GM21515 (cell line): ENCODE measurements at regions not wholly inside any gene's neighbourhood (a gene's known extent, or its start where the extent isn't known, plus 50 kb on each side); places are given as distances from the start of the nearest gene placed in this dataset.
"Not testable (repeated sequence)": the region's sequence is repeated elsewhere in the genome, so short reads cannot be mapped to it uniquely, and the experiment has no call there.

Experiments
- ATAC-seq: cut with Tn5 transposase; IDR thresholded peaks from one replicate; pipeline ENCODE4 v1.9.1; 2021; ENCODE audit not compliant: unreplicated experiment

- ATAC-seq, result no peak
These were observed 163.1 kb upstream of the IZUMO3 start for GRCh38 chr9:24708814-24709213.

- no peak for ATAC-seq
These were observed 153.3 kb upstream of the IZUMO3 start for GRCh38 chr9:24698881-24699518.

GRCh38 chr9:24672336-24672735 is 126.6 kb upstream of the IZUMO3 start:
- ATAC-seq, result no peak

- ATAC-seq, result no peak
These were observed 111.7 kb upstream of the IZUMO3 start for GRCh38 chr9:24657387-24657786.

DNA sequence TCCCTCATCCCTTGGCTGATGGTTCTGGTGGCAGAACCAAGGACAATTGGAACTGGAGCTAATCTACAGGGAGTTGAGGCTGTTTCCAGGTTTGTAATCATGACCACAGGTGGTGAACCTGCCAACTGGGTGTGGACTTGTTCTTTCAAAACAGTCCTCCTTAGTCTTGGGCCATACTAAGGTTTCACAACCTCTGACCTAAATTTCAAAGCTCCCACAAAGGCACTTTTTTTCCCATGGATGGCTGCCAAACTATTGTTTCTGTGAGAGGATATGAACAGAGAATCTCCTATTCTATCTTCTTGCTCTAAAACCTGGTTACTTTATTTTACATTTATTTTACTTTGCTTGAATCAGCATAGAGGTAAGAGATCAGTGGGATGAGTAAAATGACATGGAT is 106.5 kb upstream of the IZUMO3 start:
- ATAC-seq, result no peak

- not testable (repeated sequence) for ATAC-seq
These were observed 83.1 kb upstream of the IZUMO3 start for GRCh38 chr9:24628809-24629208.

- no peak for ATAC-seq
These were observed 79.4 kb upstream of the IZUMO3 start for GRCh38 chr9:24625097-24625496.

GRCh38 chr9:24624481-24624880 is 78.8 kb upstream of the IZUMO3 start:
- no peak for ATAC-seq

DNA sequence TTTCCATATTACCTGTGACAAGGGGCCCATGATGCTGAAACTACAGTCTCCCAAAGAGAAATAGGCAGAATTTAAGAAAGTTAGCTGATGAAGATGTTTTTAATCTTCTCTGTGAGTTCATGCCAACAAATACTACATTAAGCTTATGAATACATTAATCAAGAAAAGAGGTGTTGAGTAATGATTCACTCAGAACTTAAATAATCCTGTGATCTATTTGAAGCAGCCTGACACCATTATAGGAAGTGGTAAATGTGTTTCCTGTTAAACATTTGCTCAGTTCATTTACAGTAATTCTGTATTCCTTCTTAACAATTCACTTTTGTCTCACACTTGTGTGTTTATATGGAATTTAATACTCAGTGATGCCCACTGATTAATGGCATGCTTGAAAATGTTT is 75.0 kb upstream of the IZUMO3 start:
- ATAC-seq, result no peak

GRCh38 chr9:24616863-24617262 is 71.2 kb upstream of the IZUMO3 start:
- no peak for ATAC-seq

DNA sequence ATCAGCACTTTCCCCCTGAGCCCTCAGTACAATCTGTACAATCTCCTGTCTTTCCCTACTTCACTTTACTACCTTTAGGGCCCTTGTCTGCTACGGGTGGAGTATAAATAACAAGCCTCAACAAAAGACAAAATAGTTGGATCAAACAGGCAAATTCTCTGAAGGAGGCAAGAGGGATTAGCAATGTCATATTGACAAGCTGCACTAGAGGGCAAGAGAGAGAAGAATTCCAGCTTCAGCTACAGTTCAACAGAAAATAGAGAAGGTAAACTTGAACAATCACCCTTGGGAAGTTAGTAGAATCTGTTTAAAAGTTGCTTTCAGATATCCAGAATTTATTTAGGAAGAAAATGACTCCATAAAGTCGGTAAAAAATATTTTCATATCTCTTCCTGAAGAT is 68.4 kb upstream of the IZUMO3 start:
- ATAC-seq, result no peak

GRCh38 chr9:24608599-24608998 is 62.9 kb upstream of the IZUMO3 start:
- ATAC-seq, result no peak

DNA sequence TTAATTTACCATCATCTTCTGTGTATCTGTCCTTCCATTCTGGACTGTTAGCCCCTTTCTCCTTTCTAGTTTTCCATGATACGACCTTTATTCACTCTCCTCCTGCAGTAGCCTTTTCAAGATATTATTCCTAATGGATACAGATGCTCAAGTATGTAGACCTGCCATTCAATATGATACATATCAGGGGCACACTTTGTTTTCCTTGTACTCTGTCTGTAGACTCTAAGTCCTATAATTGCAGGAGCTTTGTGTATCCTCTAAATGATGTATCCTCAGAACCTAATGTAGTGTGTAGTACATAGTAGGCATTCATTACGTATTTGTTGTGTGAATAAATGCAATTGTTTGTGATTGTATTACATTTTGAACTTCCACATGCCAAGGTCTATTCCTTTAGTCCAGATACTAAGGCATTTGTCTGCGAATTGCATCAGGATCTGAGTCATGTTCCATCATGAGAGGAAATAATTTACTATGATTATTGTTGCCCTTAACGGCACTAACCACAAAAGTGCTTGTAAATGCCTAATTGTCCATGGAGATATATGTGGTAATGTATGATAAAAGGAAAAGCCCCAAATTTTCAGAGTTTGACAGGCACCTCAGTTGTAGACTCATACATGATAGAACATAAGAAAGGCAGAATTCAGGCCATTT is 57.1 kb upstream of the IZUMO3 start:
- ATAC-seq, result no peak
